ENCODE measurements at regions not wholly inside any gene's neighbourhood (a gene's known extent, or its start where the extent isn't known, plus 50 kb on each side); places are given as distances from the start of the nearest gene placed in this dataset.

DNA sequence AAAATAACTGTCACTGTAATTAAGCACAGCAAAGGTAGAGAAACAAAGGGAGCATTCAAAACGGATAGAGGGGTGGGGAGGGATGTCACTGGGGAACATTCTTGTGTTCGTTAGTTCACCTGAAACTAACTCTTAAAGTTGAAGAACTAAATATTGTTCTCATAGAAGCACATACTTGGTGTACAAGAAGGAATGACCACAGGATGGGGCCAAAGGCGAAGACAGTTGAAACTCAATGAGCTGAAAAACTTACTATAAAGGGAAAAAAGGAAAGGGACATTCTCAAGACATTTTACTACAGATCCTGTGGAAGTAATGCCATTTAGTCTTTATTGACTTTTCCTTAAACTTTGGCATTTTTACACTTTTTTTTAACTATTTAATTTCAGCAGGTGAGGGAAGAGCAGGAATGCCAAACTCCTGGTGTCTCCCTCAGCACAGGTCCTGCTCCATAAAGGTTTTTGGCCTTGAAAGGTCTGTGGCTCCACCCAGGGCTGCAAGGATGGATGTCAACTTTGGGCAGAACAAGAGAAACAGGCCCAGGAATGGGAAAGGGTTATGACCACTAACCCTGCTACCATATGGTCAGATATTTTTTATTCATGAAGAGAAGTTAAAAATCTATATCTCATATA is 197.6 kb upstream of the RASA1 start:
- ChIA-PET CTCF (interaction anchor here (0.6 to 3.0 kb wide), 58 partner anchors 10 to 336 kb away, joined by 3 to 134 read pairs (median 5); partner anchors contain the start of gene RASA1), POLR2A (no interaction called here)
- DNase-seq (ENCODE audit: low read depth, low spot score) (peak; percentile 72), FAIRE-seq (no peak)
- Histone ChIP-seq H3K4me1 (ENCODE audit: control insufficient read depth, extremely low read depth, insufficient read depth, low read length) (peaks cover 1% of the 10 kb centered on the region), H3K9ac (replicated peaks; ENCODE audit: extremely low read depth, insufficient read depth, low read length) (no peak overlapping the region), H3K4me2 (ENCODE audit: insufficient read depth, low read length) (no peak overlapping the region), H3K27ac (ENCODE audit: insufficient read depth, low read depth, low read length) (no peak overlapping the region), H3K27me3 (ENCODE audit: control insufficient read depth in 2 of 2, insufficient read depth in 2 of 2, low read length in 2 of 2) (no peaks in the 10 kb centered on the region), H3K4me3 (replicated peaks in 1 of 3; ENCODE audit: insufficient read depth in 1 of 3, low read depth in 1 of 3, low read length in 3 of 3) (no peak overlapping the region), H3K9me3 (replicated peaks; ENCODE audit: control insufficient read depth, insufficient read depth, low read length) (no peaks in the 10 kb centered on the region), H3K79me2 (ENCODE audit: control insufficient read depth, insufficient read depth, low read length) (no peaks in the 10 kb centered on the region), H4K20me1 (replicated peaks; ENCODE audit: control insufficient read depth, extremely low read depth, insufficient read depth, low read length) (no peaks in the 10 kb centered on the region), H3K36me3 (ENCODE audit: control insufficient read depth in 2 of 2, extremely low read depth in 1 of 2, insufficient read depth in 2 of 2, low read length in 2 of 2) (no peaks in the 10 kb centered on the region), H2AFZ (ENCODE audit: low read depth, low read length) (no peak overlapping the region), H3K9me1 (replicated peaks; ENCODE audit: control insufficient read depth, extremely low read depth, insufficient read depth, low read length) (no peaks in the 10 kb centered on the region)
- intact Hi-C loops (cut with micrococcal nuclease) = loop anchor here (1.0 to 2.0 kb wide), 4 partner anchors 81 to 330 kb away; no protein-coding TSS in a partner anchor
- BruUV-seq (replicated peaks) = no TSS peak
- no peak for TF ChIP-seq JUN (IDR thresholded peaks at IDR 0.05; ENCODE audit: borderline replicate concordance, insufficient read depth, insufficient read length, low read depth)
- TF ChIP-seq MAX (IDR thresholded peaks at IDR 0.05; ENCODE audit: insufficient read depth, insufficient read length) = no peak
- TF ChIP-seq FOS (IDR thresholded peaks at IDR 0.05; ENCODE audit: borderline replicate concordance, insufficient read depth, low read length) = no peak
- TF ChIP-seq EZH2 (IDR thresholded peaks at IDR 0.05; ENCODE audit: borderline replicate concordance, low read depth, low read length, severe bottlenecking) = no peak
- TF ChIP-seq, protein P1, sequence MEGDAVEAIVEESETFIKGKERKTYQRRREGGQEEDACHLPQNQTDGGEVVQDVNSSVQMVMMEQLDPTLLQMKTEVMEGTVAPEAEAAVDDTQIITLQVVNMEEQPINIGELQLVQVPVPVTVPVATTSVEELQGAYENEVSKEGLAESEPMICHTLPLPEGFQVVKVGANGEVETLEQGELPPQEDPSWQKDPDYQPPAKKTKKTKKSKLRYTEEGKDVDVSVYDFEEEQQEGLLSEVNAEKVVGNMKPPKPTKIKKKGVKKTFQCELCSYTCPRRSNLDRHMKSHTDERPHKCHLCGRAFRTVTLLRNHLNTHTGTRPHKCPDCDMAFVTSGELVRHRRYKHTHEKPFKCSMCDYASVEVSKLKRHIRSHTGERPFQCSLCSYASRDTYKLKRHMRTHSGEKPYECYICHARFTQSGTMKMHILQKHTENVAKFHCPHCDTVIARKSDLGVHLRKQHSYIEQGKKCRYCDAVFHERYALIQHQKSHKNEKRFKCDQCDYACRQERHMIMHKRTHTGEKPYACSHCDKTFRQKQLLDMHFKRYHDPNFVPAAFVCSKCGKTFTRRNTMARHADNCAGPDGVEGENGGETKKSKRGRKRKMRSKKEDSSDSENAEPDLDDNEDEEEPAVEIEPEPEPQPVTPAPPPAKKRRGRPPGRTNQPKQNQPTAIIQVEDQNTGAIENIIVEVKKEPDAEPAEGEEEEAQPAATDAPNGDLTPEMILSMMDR (IDR thresholded peaks at IDR 0.05; ENCODE audit: extremely low read depth in 1 of 2, insufficient read depth in 1 of 2, low read depth in 1 of 2, low read length in 2 of 2) = peak; percentile 21 to 36
- TF ChIP-seq MYC (IDR thresholded peaks at IDR 0.05; ENCODE audit: low read depth, low read length) = no peak
- TF ChIP-seq POLR2A (IDR thresholded peaks at IDR 0.05; ENCODE audit: low read depth, low read length) = no peak
- dilution Hi-C loops (cut with MboI; ENCODE audit: extremely low pct_ligation_motif_present, low sequenced_read_pairs) = no loop called here
